Endothelial cell of umbilical vein (primary cell): ENCODE measurements at regions not wholly inside any gene's neighbourhood (a gene's known extent, or its start where the extent isn't known, plus 50 kb on each side); places are given as distances from the start of the nearest gene placed in this dataset.

Experiments used
- CTCF ChIP-seq, 2 donors: IDR thresholded peaks; 1 replicate in 1 of 2; 2 replicates in 1 of 2; pipeline ENCODE4 v1.5.1; 2011; ENCODE audit warnings: low read length in 2 of 2, mild to moderate bottlenecking in 2 of 2, moderate library complexity in 2 of 2, control low read depth in 1 of 2, inconsistent platforms in 1 of 2, low read depth in 1 of 2; ENCODE audit not compliant: insufficient read depth in 1 of 2; ENCODE audit errors: extremely low read depth in 1 of 2
- EZH2 ChIP-seq: IDR thresholded peaks from 2 replicates; pipeline ENCODE4 v1.6.1; 2012; ENCODE audit warnings: borderline replicate concordance, low read depth, mild to moderate bottlenecking, moderate library complexity, low read length, inconsistent platforms; ENCODE audit not compliant: severe bottlenecking
- GATA2 ChIP-seq: IDR thresholded peaks from 2 replicates; pipeline ENCODE4 v1.7.0; 2011; ENCODE audit warnings: low read depth, mild to moderate bottlenecking, moderate library complexity, mixed read lengths, low read length; ENCODE audit not compliant: insufficient read length, insufficient read depth
- JUN ChIP-seq: IDR thresholded peaks from 2 replicates; pipeline ENCODE4 v1.6.1; 2011; ENCODE audit warnings: borderline replicate concordance, low read depth; ENCODE audit not compliant: insufficient read length, insufficient read depth
- MAX ChIP-seq: IDR thresholded peaks from 2 replicates; pipeline ENCODE4 v1.6.1; 2011; ENCODE audit not compliant: insufficient read depth, insufficient read length
- POLR2AphosphoS5 ChIP-seq: IDR thresholded peaks from 2 replicates; pipeline ENCODE4 v1.6.1; 2012; ENCODE audit warnings: low read depth, mild to moderate bottlenecking, control low read depth, low read length, moderate library complexity; ENCODE audit not compliant: insufficient read depth

- TF ChIP-seq CTCF (IDR thresholded peaks at IDR 0.05; ENCODE audit: extremely low read depth in 1 of 2, insufficient read depth in 1 of 2, low read depth in 1 of 2, low read length in 2 of 2) (no peak), POLR2AphosphoS5 (no peak), MAX (no peak), GATA2 (no peak), JUN (no peak), EZH2 (no peak)
These were observed 460.7 kb upstream of the CBLB start for GRCh38 chr3:106329521-106329920.
